HG02678 (cell line): ENCODE measurements at regions not wholly inside any gene's neighbourhood (a gene's known extent, or its start where the extent isn't known, plus 50 kb on each side); places are given as distances from the start of the nearest gene placed in this dataset.
"Not testable (repeated sequence)": the region's sequence is repeated elsewhere in the genome, so short reads cannot be mapped to it uniquely, and the experiment has no call there.

Experiments
- ATAC-seq: cut with Tn5 transposase; IDR thresholded peaks from one replicate; pipeline ENCODE4 v1.9.1; 2021; ENCODE audit warnings: mild to moderate bottlenecking, moderate library complexity; ENCODE audit not compliant: unreplicated experiment

DNA sequence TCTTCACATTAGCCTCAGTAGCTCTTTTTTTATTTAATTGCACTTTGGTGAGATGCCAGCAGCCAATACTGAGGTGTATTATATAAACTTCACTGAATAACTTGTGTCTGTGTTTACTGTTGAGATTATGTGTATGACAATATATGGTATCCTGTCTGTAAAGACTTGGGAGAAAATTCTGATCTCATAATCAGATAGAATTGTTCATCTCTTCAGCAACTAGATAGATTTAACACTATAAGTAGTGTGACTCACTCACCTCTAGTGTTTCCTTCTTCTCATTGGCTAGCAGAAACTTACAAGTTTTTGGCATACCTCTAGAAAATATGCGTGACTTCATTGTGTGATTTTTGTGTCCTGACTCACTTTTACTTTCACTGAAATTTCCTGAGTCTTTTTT is 67.6 kb upstream of the TGFBR2 start:
- ATAC-seq: no peak

DNA sequence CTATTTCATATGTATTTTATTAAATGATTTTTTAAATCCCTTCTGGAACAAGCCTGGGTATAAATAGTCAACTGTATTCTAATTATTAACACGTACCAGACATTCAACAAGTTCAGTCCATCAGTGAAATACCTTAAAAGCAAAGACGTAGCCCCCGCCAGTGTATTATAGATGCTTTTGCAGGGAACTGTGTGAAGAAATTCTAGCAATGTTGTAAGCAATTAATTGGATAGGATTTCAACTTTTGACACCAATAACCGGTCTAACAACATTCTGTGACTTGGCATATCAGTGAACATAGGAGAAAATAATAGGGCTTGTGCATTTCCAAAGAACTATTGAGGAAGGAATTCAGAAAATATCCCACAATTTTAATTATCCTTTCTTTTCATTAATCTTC is 67.2 kb upstream of the TGFBR2 start:
- no peak for ATAC-seq

DNA sequence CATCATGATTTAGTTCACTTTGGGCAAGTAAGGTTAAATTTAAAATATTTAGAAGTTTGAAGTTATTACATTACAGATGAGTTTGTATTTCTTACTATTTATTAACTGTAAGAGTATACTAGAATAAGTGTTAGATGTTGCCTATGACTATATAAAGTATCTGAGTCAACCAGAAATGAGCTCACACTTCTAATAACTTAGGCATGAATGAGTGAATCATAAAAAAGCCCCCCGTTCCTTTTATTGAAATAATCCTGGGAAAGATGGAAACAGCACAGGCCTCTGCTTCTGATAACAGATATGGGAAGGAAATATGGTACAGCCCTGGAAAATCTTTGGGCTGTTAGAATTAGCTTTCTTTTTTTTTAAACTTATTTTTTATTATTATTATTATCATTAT is 66.6 kb upstream of the TGFBR2 start:
- no peak for ATAC-seq

DNA sequence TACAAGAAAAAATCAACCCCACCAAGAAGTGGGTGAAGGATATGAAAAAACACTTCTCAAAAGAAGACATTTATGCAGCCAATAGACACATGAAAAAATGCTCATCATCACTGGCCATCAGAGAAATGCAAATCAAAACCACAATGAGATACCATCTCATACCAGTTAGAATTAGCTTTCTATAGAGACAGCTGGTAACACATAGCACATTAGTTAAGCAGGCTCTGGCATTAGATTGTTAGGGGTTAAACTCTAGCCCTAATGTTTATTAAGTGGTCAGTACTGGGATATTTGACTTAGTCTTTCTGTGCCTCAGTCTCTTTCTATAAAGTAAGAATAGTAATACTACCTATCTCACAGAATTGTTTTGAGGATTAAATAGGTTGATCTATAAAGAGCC is 65.2 kb upstream of the TGFBR2 start:
- ATAC-seq: not testable (repeated sequence)

DNA sequence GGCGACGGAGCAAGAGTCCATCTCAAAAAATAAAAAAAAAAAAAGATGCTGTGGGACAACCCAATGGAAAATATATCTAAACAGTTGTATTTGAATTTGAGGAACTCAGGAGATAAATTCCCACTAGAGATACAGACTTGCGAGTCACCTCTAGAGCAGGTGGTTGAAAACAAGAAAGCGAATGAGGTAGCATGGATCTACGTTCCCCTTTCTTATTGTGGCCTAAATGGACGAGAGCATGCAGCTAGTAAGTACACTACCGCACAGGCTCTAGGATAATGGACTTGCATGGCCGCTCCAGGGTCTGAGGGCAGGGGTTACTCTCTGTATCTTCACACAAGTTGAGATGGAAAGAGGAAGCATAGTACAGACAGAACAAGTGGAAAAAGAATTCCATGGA is 63.5 kb upstream of the TGFBR2 start:
- ATAC-seq: no peak

DNA sequence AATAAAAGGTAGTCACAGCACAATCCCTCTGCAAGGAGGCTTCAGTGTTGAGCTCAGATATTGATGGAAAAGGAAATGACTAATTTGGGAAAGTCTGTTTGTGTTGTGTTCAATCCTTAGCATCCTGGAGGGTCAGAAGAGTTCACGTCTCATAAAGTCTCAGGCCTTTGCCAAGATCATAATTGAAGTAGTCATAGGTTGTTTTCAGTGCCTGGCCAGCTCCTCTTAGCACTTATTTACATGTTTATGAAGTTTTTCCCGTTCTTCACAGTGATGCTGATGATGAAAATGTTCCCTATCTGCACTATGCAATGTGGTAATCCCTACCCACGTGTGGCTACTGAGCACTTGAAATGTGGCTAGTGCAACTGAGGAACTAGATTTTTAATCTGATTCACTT is 61.6 kb upstream of the TGFBR2 start:
- no peak for ATAC-seq

DNA sequence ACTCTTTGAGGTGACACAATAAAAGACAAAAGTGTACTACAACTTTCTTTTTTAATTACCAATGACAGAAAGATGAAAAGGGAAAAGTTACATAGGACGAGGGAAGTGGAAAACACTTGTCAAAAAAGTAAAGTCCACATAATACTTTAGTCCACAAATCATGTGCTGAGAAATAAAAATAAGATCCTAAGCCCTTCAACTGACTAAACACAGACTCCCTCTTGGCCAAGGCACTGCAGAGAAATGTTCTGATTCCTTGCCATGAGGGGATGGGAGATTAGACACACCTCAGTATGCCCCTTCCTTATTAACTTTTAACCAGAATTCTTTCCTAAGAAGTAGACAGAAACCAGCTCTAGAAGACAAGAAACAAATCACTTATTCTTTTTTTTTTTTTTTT is 59.5 kb upstream of the TGFBR2 start:
- ATAC-seq: no peak

DNA sequence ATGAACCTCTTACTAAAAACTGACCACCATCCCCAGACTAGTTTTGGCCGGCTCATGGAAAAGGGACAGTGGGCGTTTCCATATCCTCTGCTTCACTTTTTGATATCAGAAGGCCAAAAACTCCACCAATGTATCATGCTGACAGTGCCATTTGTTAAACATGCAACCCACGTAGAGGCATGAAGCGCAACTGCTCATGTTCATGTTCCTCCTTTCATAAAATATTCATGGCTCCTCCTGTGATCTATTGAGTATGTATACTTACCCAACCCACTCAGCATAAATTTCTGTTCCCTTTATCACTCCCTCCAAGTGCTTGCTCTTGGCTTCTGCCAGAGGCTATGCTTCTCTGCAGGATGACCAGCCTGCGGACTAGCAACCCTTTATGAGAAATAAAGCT is 58.7 kb upstream of the TGFBR2 start:
- ATAC-seq: no peak

DNA sequence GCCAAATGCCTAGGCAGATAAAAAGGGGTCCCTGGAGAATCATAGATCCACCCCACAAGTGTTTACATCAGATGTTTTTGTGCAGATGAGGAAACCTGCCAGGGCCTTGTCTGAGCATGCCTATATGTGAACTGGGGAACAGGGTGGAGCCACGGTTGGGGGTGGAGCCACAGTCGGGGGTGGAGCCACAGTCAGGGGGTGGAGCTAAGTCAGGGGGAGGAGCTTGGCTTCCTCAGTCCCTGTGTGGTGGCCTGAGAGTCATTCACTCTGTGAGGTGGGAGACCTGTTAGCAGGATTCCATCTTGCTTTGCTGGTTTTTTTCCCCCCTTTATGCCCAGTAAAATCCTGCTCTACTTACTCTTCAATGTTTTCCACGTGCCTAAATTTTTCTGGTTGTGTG is 57.8 kb upstream of the TGFBR2 start:
- ATAC-seq: peak; percentile 57

DNA sequence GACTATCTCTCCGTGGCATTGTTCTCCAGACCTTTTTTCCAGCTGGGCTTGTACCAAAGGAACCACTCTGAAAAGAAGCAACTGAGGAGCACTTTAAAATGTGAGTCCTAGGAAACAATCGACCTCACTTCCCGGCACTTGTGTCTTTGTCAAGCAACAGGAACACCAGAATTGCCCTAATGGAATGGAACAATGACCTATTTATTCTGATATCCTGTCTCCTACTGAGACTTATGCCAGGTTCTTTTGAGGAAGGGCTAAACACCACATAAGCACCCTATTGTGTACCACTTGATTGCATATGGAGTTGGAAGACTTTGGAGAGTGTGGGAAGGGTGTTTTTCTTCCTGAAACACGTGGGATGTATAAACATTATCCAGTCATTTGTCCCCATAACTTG is 56.8 kb upstream of the TGFBR2 start:
- ATAC-seq: no peak

DNA sequence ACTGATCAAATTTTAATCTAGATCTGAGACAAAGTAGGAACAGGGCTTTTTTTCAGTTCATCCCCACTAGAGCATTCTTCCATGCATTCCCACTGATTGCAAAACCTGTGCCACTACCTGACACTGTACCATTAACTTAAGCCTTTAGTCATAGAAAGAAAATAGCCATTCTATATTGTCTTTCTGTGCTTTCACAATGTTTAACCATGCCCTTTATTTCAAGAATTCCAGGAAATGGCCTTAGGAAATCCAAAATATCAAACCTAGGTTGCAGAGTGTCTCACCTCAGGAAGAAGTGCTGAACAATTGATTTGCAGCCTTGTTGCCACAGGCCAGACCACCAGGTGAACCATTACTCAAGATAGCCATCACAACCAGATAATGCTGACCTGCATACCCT is 56.2 kb upstream of the TGFBR2 start:
- ATAC-seq: no peak

DNA sequence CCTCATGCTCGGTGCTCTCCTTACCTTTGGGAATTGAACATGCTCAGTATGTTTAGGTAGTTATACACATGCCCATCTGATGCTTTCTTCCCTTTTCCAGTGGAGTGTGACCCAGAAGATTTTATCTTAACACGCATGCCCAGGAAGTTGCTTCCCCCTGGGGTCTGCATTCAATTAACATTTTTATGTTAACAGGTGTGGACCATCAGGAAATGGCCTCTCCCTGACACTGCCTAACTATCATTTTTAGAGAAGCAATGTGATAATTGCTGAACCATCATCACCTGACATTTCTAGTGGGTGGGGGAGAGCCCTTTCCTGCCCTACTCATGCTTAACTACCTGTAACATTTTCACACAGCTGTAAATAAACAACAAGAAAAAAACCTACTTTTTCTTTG is 55.1 kb upstream of the TGFBR2 start:
- no peak for ATAC-seq

DNA sequence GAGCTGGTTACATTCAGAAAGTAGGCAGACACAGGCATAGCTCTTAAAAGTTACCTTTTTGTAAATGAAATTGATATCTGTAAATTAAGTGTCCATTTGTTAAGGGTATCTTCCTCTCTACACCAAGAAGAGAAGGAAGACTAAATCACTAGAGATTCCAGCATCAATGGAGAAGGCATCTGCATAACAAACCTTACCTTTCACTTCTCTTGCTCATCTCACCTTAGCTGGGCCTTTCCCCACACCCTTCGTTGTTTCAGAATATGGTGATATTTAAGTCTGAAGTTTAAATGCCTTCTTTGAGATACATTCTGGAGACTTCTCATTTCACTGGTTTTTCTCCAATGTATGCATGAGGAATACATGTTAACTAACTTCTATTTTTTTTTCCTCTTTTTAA is 54.5 kb upstream of the TGFBR2 start:
- ATAC-seq: no peak

DNA sequence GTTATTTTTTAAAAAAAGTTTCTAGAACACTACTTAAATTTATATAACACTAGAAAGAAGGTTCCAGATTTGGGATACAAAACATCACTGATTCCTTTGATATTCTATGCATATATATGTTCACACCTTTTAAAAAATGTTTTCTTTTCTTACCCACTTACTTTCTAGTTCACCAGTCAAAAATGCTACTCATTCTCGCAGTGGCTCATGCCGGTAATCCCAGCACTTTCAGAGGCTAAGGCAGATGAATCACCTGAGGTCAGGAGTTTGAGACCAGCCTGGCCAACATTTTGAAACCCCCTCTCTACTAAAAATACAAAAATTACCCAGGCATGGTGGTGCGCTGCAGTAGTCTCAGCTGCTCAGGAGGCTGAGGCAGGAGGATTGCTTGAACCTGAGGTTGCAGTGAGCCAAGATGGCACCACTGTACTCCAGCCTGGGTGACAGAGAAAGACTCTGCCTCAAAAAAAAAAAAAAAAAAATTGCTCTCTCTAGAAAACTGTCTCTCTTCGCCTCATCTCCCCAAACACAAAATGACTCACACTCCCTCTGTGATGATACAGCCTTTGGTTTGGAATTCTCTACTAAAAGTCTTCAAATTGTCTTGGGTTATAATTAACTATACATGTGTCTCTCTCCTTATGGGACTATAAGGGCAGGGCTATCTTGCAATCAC is 52.6 kb upstream of the TGFBR2 start:
- ATAC-seq: no peak

DNA sequence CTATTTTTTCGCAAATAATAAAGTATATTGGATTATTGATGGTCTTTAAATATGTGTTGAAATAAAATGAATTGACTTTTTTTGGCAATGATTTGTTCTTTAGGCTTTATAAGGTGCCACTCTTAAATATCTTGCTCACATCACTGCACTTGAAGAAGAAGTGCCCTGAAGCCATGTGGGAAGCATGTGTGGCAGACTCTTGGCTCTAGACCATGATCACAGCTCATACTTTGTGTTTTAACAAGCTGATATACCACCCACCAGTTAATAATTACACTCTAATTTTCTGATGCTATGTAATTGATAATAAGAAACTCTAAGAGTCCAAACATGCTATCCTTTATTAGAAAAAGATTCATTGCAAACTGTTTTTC is 52.1 kb upstream of the TGFBR2 start:
- ATAC-seq: no peak

DNA sequence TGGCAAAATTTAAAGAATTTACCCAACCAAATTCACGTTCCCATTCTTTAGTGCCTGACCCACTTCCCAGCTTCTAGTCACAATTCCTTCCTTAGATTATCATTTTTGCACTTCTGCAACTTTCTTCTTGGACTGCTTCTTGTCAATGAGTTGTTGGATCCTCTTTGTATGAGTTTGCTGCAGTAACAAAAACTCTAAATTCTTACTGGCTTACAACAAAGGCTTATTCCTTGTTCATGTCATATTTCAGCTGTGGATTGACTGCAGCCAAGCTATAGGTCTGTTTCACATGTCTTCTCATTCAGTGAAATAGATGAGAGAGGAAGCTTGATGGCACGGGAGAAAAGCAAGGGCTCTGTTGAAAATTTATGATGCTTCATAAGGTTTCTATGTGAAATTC is 50.4 kb upstream of the TGFBR2 start:
- no peak for ATAC-seq
